OCI-LY7 (cell line): ENCODE measurements at regions not wholly inside any gene's neighbourhood (a gene's known extent, or its start where the extent isn't known, plus 50 kb on each side); places are given as distances from the start of the nearest gene placed in this dataset.

Experiments used
- CTCF ChIP-seq: fragments of 200-600 bp; sonication (generic); conservative IDR thresholded peaks from 2 replicates; pipeline ENCODE4 v1.5.1; 2014; ENCODE audit warnings: mild to moderate bottlenecking, antibody characterized with exemption, low read length, moderate library complexity, mixed read lengths
- EZH2phosphoT487 ChIP-seq: fragments of 200-600 bp; sonication (generic); IDR thresholded peaks from 2 replicates; pipeline ENCODE4 v1.6.1; 2018; ENCODE audit warnings: low read depth, borderline replicate concordance, mild to moderate bottlenecking, mixed run types, antibody characterized with exemption, low read length, moderate library complexity, mixed read lengths

GRCh38 chr16:59190731-59191130 is 456.6 kb upstream of the GOT2 start:
- TF ChIP-seq CTCF (no peak), EZH2phosphoT487 (no peak)
